Right lobe of liver (tissue), 6 donors: ENCODE measurements at regions not wholly inside any gene's neighbourhood (a gene's known extent, or its start where the extent isn't known, plus 50 kb on each side); places are given as distances from the start of the nearest gene placed in this dataset.
"Not testable (repeated sequence)": the region's sequence is repeated elsewhere in the genome, so short reads cannot be mapped to it uniquely, and the experiment has no call there.

Experiments used
- ATAC-seq, 4 donors: fragments of 200-7000 bp; cut with Tn5 transposase; one replicate each; pipeline ENCODE4 v1.9.1; 2020; ENCODE audit warnings: mild to moderate bottlenecking in 4 of 4, moderate library complexity in 4 of 4
- DNase-seq, 3 donors: peaks; one replicate each; pipeline ENCODE4 v3.0.0-alpha.2; 2020
- H3K27ac ChIP-seq, 3 donors: fragments of 200-600 bp; one replicate each; pipeline ENCODE4 v1.8.0; 2022
- H3K27me3 ChIP-seq, 2 donors: fragments of 200-600 bp; one replicate each; pipeline ENCODE4 v1.8.0; 2022
- H3K36me3 ChIP-seq, 4 donors: fragments of 200-600 bp; sonication (generic) in 1 of 4; one replicate each; pipeline versions ENCODE4 v1.5.1 to v1.8.0; 2017 to 2022; ENCODE audit warnings: control low read depth in 1 of 4
- H3K4me1 ChIP-seq, 4 donors: fragments of 200-600 bp; sonication (generic) in 1 of 4; one replicate each; pipeline versions ENCODE4 v1.5.1 to v1.8.0; 2017 to 2022; ENCODE audit warnings: control low read depth in 1 of 4
- H3K4me3 ChIP-seq, 3 donors: fragments of 200-600 bp; one replicate each; pipeline ENCODE4 v1.8.0; 2022
- H3K9me3 ChIP-seq, 4 donors: fragments of 200-600 bp; sonication (generic) in 1 of 4; one replicate each; pipeline versions ENCODE4 v1.5.1 to v1.8.0; 2017 to 2022; ENCODE audit warnings: control low read depth in 1 of 4
- CTCF ChIP-seq, 4 donors: fragments of 200-600 bp in 3 of 4; fragments of 450-650 bp in 1 of 4; IDR thresholded peaks; one replicate each; pipeline versions ENCODE4 v1.5.1 to v1.8.0; 2016 to 2022; ENCODE audit warnings: antibody characterized with exemption in 4 of 4, mild to moderate bottlenecking in 2 of 4
- POLR2A ChIP-seq: fragments of 450-650 bp; IDR thresholded peaks from one replicate; pipeline ENCODE4 v1.6.1; 2017; ENCODE audit warnings: antibody characterized with exemption, mild to moderate bottlenecking
- WGBS: methylation state at CpG from one replicate; pipeline ENCODE4 v1.1.6; 2018; ENCODE audit warnings: low coverage, low lambda C conversion rate; ENCODE audit not compliant: insufficient coverage; ENCODE audit errors: missing lambda C conversion rate; 5-methylcytosine and 5-hydroxymethylcytosine counted together
- intact Hi-C, 2 donors: fragments of 100-400 bp; cut with DNase I; formaldehyde crosslinking; loops; one replicate each; pipeline versions ENCODE4 v1.11.2 to v1.14.1; 2022
- donor health status: DM: no; HTN: yes; CAD: no.
- donor health status: DM: no; HTN: no; CAD: no.
- donor health status: DM: no; HTN: no; CAD: no.
- donor health status: DM: no; HTN: yes; CAD: no.
- donor health status: DM: no; HTN: yes; CAD: no.

DNA sequence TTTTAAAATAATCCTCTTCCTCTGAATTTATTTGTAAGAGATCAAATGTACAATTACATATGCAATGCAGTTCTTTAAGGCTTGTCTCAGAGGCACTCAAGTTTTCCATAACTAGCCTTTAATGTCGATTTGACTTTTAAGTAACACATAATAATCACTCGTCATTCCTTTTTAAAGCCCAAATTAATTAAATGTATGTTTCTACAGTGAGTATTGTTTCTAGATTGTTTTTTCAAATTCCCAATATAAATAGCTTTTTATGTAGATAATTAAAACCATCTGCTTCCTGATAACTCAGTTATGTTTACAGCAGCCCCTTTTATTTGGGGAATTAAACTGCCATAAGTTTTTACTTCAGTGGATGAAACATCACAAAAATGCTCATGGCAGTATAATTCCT lies 185.1 kb downstream of the ETNK1 start:
- Histone ChIP-seq H3K9me3 (no peaks in the 10 kb centered on the region), H3K4me1 (no peaks in the 10 kb centered on the region), H3K36me3 (no peaks in the 10 kb centered on the region), H3K4me3 (no peak overlapping the region), H3K27me3 (no peaks in the 10 kb centered on the region), H3K27ac (no peak overlapping the region)
- WGBS, result 74% methylated on average over 2 of the region's 2 CpGs
- no peak for TF ChIP-seq CTCF (IDR thresholded peaks at IDR 0.05)
- TF ChIP-seq POLR2A, result no peak
- ATAC-seq, result no peak
- DNase-seq, result no peak
- intact Hi-C loops, result no loop called here

DNA sequence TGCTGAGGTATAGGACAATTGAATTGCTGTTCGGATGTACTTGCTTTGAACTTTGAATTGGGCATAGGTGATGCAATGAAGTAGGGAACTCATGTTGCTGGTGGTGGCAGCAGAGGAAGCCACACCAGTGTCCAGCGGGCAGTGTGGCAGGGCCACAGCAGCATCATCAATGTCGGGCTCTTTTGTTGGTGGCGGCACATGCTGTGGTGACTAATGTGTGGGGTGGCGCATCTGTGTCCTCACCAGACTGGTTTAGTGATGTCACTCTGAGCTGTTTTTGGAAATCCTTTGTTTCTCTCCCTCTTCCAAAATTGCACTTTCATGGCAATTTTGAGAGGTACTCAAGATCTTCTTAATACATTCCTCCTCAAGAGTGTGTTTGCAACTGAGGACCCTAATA lies 187.6 kb downstream of the ETNK1 start:
- intact Hi-C loops, result no loop called here
- DNase-seq, result no peak
- no peaks in the 10 kb centered on the region for H3K36me3 ChIP-seq
- no peak overlapping the region for H3K27ac ChIP-seq
- no peak for ATAC-seq
- H3K27me3 ChIP-seq, result no peaks in the 10 kb centered on the region
- H3K4me1 ChIP-seq, result no peaks in the 10 kb centered on the region
- no peak overlapping the region for H3K4me3 ChIP-seq
- WGBS, result 64% methylated on average over 1 of the region's 5 CpGs
- no peaks in the 10 kb centered on the region for H3K9me3 ChIP-seq
- TF ChIP-seq CTCF (IDR thresholded peaks at IDR 0.05) (no peak), POLR2A (no peak)

GRCh38 chr12:22821985-22822384 lies 197.0 kb downstream of the ETNK1 start:
- Histone ChIP-seq H3K27me3 (no peaks in the 10 kb centered on the region), H3K4me3 (no peak overlapping the region), H3K9me3 (no peaks in the 10 kb centered on the region), H3K27ac (no peak overlapping the region), H3K36me3 (no peaks in the 10 kb centered on the region), H3K4me1 (no peaks in the 10 kb centered on the region)
- intact Hi-C loops, result no loop called here
- 78% methylated on average over 4 of the region's 4 CpGs for WGBS
- no peak for TF ChIP-seq CTCF (IDR thresholded peaks at IDR 0.05)
- TF ChIP-seq POLR2A, result no peak
- DNase-seq (no peak), ATAC-seq (no peak)

GRCh38 chr12:22826026-22826425 lies 201.1 kb downstream of the ETNK1 start:
- H3K27me3 ChIP-seq, result no peaks in the 10 kb centered on the region
- H3K27ac ChIP-seq, result no peak overlapping the region
- no peak overlapping the region for H3K4me3 ChIP-seq
- no peaks in the 10 kb centered on the region for H3K4me1 ChIP-seq
- no peaks in the 10 kb centered on the region for H3K9me3 ChIP-seq
- intact Hi-C loops, result no loop called here
- no peaks in the 10 kb centered on the region for H3K36me3 ChIP-seq
- no peak for DNase-seq
- no peak for ATAC-seq
- WGBS, result 79% methylated on average over 3 of the region's 3 CpGs
- TF ChIP-seq POLR2A (no peak), CTCF (IDR thresholded peaks at IDR 0.05) (no peak)

DNA sequence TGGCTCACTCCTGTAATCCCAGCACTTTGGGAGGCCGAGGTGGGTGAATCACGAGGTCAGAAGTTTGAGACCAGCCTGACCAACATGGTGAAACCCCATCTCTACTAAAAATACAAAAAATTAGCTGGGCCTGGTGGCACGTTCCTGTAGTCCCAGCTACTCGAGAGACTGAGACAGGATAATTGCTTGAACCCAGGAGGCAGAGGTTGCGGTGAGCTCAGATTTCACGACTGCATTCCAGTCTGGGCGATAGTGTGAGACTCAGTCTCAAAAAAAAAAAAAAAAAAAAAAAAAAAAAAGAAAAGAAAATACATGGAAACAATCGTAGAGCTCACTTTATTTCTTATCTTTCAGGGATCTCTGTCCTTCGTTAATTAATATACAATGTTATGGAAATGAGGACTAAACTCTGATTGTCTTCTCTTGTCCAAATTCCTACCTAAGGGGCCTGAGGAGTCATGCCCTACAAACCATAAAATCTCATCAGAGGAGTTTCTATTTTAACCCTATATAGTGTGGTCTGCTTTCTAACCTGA lies 201.5 kb downstream of the ETNK1 start:
- ATAC-seq, DNase-seq, H3K27ac ChIP-seq, intact Hi-C loops, H3K9me3 ChIP-seq, H3K4me1 ChIP-seq, H3K36me3 ChIP-seq, H3K4me3 ChIP-seq, H3K27me3 ChIP-seq: not testable (repeated sequence)
- 69% methylated on average over 9 of the region's 9 CpGs for WGBS
